ENCODE measurements at regions not wholly inside any gene's neighbourhood (a gene's known extent, or its start where the extent isn't known, plus 50 kb on each side); places are given as distances from the start of the nearest gene placed in this dataset.
"Not testable (repeated sequence)": the region's sequence is repeated elsewhere in the genome, so short reads cannot be mapped to it uniquely, and the experiment has no call there.

GRCh38 chr10:20399772-20400171 lies 497.3 kb downstream of the NEBL start:
- no peak for DNase-seq (ENCODE audit: low spot score)

- DNase-seq (ENCODE audit: low spot score) = no peak
These were observed 500.4 kb downstream of the NEBL start for GRCh38 chr10:20396701-20397100.

DNA sequence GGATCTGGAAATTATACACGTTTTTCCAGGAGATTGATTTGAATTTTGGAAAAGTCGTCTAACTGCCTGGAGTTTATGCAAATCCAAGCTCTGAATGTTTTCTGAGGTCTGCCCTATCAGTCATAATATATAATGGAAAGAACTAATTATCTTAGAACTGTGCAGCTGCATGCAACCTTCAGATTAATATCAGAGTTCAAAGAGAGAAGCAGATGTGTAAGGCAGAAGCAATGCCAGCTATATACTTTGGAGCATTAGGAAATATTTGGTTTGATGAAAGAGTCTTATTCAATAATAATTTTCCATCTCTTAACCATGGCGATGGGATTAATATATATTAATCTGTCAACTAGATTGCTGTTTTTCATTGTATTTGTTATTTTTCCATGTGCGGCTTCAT lies 500.9 kb downstream of the NEBL start:
- DNase-seq (ENCODE audit: low spot score) = no peak

DNA sequence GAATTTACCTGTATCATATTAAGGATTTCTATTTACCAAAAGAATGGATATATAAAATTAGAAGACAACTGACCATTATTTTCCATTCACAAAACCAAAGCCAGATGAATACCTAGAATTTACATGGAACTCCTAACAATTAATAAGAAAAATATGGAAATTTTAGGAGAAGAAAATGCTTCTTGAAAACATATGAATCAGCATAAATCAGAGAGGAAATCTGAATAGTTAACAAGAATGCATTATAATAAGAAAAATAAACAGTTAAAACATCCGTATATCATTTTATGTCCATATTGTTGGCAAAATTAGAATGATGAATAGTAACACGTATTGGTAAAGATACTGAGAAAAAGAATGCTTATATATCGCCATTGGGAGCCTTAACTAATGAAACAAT lies 505.5 kb downstream of the NEBL start:
- DNase-seq (ENCODE audit: low spot score) = no peak

GRCh38 chr10:20381761-20382160 lies 515.4 kb downstream of the NEBL start:
- DNase-seq (ENCODE audit: low spot score) = no peak

DNA sequence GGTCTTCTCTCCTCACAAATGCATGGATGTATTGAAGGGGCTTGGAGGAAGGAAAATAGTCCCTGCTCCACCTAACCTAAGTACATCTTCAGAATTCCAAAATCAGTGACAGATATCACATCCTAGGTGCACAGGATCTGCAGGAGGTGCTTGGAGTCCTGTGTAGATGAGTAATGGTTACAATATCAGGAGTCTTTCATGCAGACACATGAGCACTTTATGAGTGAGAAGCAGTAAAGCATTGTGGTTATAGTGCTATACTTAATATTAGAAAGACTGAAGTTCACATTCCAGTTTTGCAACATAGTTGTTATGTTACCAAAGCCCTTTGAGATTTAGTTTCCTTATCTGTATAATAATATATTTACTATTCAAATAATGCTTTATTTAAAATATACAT lies 516.7 kb downstream of the NEBL start:
- no peak for DNase-seq (ENCODE audit: low spot score)

- no peak for DNase-seq (ENCODE audit: low spot score)
These were observed 524.4 kb downstream of the NEBL start for GRCh38 chr10:20372748-20373147.

DNA sequence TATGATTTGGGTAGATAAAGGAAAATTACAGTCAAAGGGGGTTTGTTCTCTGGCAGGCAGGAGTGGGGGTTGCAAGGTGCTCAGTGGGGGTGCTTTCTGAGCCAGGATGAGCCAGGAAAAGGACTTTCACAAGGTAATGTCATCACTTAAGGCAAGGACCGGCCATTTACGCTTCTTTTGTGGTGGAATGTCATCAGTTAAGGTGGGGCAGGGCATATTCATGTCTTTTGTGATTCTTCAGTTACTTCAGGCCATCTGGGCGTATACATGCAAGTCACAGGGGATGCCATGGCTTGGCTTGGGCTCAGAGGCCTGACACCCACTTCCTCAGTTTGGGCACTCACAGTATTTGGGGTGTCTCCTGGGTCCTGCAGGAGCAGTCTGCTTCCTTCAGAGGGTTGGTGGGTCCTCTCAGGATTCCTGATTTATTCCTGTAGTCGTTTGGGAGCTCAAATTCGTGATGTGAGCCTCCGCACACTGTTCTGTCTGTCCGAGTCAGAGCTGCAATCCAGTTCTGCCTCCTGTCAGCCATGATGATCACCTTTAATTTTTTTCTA lies 526.1 kb downstream of the NEBL start:
- DNase-seq (ENCODE audit: low spot score) = not testable (repeated sequence)

- no peak for DNase-seq (ENCODE audit: low spot score)
These were observed 527.0 kb downstream of the NEBL start for GRCh38 chr10:20369863-20370736.

DNA sequence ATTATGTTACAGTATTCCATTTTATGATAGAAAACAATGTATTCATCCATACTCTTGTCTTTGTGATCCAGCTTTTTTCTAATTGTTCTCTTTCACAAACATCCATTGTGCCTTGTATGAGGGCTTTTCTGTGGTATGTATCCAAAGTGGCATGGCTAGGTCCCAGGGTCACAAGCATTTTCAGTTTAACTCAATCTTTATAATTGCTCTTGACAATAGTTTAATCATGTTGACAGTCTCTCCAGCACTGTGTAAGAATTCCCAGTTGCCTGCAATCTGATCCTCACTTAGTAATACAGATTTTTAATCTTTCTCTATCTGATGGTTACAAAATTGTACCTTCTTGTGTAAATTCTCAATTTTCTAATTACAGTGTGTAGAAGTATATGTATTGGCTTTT lies 533.4 kb downstream of the NEBL start:
- no peak for DNase-seq (ENCODE audit: low spot score)

DNA sequence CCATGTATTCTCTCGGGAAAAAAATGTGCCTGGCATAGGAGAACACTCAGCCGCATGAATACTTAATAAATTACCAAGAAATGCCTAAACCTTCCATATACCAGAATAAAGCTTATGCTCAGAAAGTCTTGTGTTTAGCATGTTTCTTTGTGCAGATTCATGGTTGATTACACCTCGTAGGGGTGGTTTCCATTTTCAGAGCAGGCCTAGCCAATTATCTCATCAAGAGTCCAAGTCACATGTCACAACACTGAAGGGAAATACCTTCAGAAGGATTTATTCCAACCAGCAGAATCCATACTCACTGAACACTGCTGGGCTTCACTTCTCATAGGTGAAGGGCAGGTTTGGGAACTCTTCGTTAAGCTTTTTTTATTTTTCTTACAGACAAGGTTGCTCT lies 539.7 kb downstream of the PLXDC2 start:
- DNase-seq (ENCODE audit: low spot score) = no peak

GRCh38 chr10:20355011-20355410 lies 538.8 kb downstream of the PLXDC2 start:
- no peak for DNase-seq (ENCODE audit: low spot score)

DNA sequence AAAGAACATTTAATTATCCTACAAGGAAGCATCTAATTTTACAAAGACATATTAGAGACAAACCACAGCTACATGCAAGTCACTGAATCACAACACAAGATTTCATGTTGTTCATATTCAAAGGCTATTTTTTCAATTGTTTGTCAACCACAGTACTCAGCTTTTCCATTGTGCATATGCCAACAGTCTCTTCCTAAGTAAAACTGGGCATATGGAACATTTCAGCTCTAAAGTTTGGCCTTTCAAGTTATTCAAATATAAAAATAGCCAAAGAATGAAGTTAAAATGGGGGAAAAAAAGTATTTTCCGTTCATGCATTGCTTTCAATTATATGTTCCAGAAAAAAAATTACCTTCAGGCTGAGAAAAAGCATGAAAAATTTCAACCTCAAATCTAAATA lies 537.9 kb downstream of the PLXDC2 start:
- no peak for DNase-seq (ENCODE audit: low spot score)

GRCh38 chr10:20350509-20350908 lies 534.3 kb downstream of the PLXDC2 start:
- no peak for DNase-seq (ENCODE audit: low spot score)

- DNase-seq (ENCODE audit: low spot score) = no peak
These were observed 526.8 kb downstream of the PLXDC2 start for GRCh38 chr10:20343036-20343435.

Measured in ecto neural progenitor cell (in vitro differentiated cells).